Progenitor cell of endocrine pancreas (in vitro differentiated cells): ENCODE measurements at regions not wholly inside any gene's neighbourhood (a gene's known extent, or its start where the extent isn't known, plus 50 kb on each side); places are given as distances from the start of the nearest gene placed in this dataset.

Experiments
- DNase-seq: peaks from one replicate; pipeline ENCODE4 v3.0.0; 2021; ENCODE audit warnings: low spot score; ENCODE audit not compliant: unreplicated experiment
- H3K27ac Mint-ChIP-seq: 2 replicates; pipeline ENCODE4 v1.8.0; 2021; ENCODE audit warnings: mild to moderate bottlenecking, moderate library complexity, mixed read lengths
- H3K27me3 Mint-ChIP-seq: 2 replicates; pipeline ENCODE4 v1.8.0; 2021; ENCODE audit warnings: mixed read lengths
- H3K36me3 Mint-ChIP-seq: 2 replicates; pipeline ENCODE4 v1.8.0; 2022; ENCODE audit warnings: mixed read lengths; ENCODE audit not compliant: insufficient read depth
- H3K4me1 Mint-ChIP-seq: 2 replicates; pipeline ENCODE4 v1.8.0; 2021; ENCODE audit warnings: low read depth, mixed read lengths
- H3K4me3 Mint-ChIP-seq: 2 replicates; pipeline ENCODE4 v1.8.0; 2021; ENCODE audit warnings: low read depth, mild to moderate bottlenecking, moderate library complexity, mixed read lengths
- H3K9me3 Mint-ChIP-seq: 2 replicates; pipeline ENCODE4 v1.8.0; 2021; ENCODE audit warnings: low read depth, mixed read lengths
- TF ChIP-seq, protein P1 (sequence below): fragments of 200-600 bp; sonication (generic); IDR thresholded peaks from one replicate; pipeline ENCODE4 v1.5.0; 2021; ENCODE audit warnings: antibody characterized with exemption, mild to moderate bottlenecking; ENCODE audit not compliant: unreplicated experiment

GRCh38 chr5:144971108-144971850, 800.6 kb downstream of the KCTD16 start:
- peaks cover 3% of the 10 kb centered on the region for H3K36me3 Mint-ChIP-seq
- no peak overlapping the region for H3K4me3 Mint-ChIP-seq
- TF ChIP-seq, protein P1, sequence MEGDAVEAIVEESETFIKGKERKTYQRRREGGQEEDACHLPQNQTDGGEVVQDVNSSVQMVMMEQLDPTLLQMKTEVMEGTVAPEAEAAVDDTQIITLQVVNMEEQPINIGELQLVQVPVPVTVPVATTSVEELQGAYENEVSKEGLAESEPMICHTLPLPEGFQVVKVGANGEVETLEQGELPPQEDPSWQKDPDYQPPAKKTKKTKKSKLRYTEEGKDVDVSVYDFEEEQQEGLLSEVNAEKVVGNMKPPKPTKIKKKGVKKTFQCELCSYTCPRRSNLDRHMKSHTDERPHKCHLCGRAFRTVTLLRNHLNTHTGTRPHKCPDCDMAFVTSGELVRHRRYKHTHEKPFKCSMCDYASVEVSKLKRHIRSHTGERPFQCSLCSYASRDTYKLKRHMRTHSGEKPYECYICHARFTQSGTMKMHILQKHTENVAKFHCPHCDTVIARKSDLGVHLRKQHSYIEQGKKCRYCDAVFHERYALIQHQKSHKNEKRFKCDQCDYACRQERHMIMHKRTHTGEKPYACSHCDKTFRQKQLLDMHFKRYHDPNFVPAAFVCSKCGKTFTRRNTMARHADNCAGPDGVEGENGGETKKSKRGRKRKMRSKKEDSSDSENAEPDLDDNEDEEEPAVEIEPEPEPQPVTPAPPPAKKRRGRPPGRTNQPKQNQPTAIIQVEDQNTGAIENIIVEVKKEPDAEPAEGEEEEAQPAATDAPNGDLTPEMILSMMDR = no peak
- DNase-seq = no peak
- H3K4me1 Mint-ChIP-seq = peaks cover 3% of the 10 kb centered on the region
- H3K27me3 Mint-ChIP-seq = no peaks in the 10 kb centered on the region
- H3K27ac Mint-ChIP-seq = no peak overlapping the region
- H3K9me3 Mint-ChIP-seq = peaks cover 18% of the 10 kb centered on the region

GRCh38 chr5:144960296-144960695, 789.6 kb downstream of the KCTD16 start:
- H3K4me3 Mint-ChIP-seq = no peak overlapping the region
- no peak overlapping the region for H3K27ac Mint-ChIP-seq
- H3K9me3 Mint-ChIP-seq = no peaks in the 10 kb centered on the region
- peaks cover 18% of the 10 kb centered on the region for H3K4me1 Mint-ChIP-seq
- H3K27me3 Mint-ChIP-seq = no peaks in the 10 kb centered on the region
- DNase-seq = no peak
- TF ChIP-seq, protein P1 = no peak
- H3K36me3 Mint-ChIP-seq = no peaks in the 10 kb centered on the region

GRCh38 chr5:144958002-144958401, 787.3 kb downstream of the KCTD16 start:
- TF ChIP-seq, protein P1 = no peak
- Mint-ChIP-seq H3K4me1 (peaks cover 17% of the 10 kb centered on the region), H3K36me3 (no peaks in the 10 kb centered on the region), H3K27ac (no peak overlapping the region), H3K27me3 (no peaks in the 10 kb centered on the region), H3K4me3 (no peak overlapping the region), H3K9me3 (no peaks in the 10 kb centered on the region)
- no peak for DNase-seq

GRCh38 chr5:144950996-144951395, 780.3 kb downstream of the KCTD16 start:
- peaks cover 4% of the 10 kb centered on the region for H3K4me1 Mint-ChIP-seq
- H3K4me3 Mint-ChIP-seq = no peak overlapping the region
- TF ChIP-seq, protein P1 = no peak
- no peaks in the 10 kb centered on the region for H3K9me3 Mint-ChIP-seq
- no peak overlapping the region for H3K27ac Mint-ChIP-seq
- DNase-seq = no peak
- H3K36me3 Mint-ChIP-seq = no peaks in the 10 kb centered on the region
- H3K27me3 Mint-ChIP-seq = no peaks in the 10 kb centered on the region

- TF ChIP-seq, protein P1 = no peak
- no peak for DNase-seq
- Mint-ChIP-seq H3K9me3 (no peaks in the 10 kb centered on the region), H3K4me3 (no peak overlapping the region), H3K27ac (no peak overlapping the region), H3K36me3 (no peaks in the 10 kb centered on the region), H3K4me1 (no peaks in the 10 kb centered on the region), H3K27me3 (no peaks in the 10 kb centered on the region)
These were observed 776.4 kb downstream of the KCTD16 start for GRCh38 chr5:144947023-144947422.
